Right lobe of liver (tissue), 4 donors: ENCODE measurements at regions not wholly inside any gene's neighbourhood (a gene's known extent, or its start where the extent isn't known, plus 50 kb on each side); places are given as distances from the start of the nearest gene placed in this dataset.

Experiments
- POLR2A ChIP-seq: fragments of 450-650 bp; IDR thresholded peaks from one replicate; pipeline ENCODE4 v1.6.1; 2017; ENCODE audit warnings: antibody characterized with exemption, mild to moderate bottlenecking
- TF ChIP-seq, protein P1 (sequence below), 4 donors: fragments of 200-600 bp in 3 of 4; fragments of 450-650 bp in 1 of 4; IDR thresholded peaks; one replicate each; pipeline versions ENCODE4 v1.5.1 to v1.8.0; 2016 to 2022; ENCODE audit warnings: antibody characterized with exemption in 4 of 4, mild to moderate bottlenecking in 2 of 4
- donor health status: DM: no; HTN: no; CAD: no.
- donor health status: DM: no; HTN: no; CAD: no.
- donor health status: DM: no; HTN: yes; CAD: no.

- TF ChIP-seq, protein P1, sequence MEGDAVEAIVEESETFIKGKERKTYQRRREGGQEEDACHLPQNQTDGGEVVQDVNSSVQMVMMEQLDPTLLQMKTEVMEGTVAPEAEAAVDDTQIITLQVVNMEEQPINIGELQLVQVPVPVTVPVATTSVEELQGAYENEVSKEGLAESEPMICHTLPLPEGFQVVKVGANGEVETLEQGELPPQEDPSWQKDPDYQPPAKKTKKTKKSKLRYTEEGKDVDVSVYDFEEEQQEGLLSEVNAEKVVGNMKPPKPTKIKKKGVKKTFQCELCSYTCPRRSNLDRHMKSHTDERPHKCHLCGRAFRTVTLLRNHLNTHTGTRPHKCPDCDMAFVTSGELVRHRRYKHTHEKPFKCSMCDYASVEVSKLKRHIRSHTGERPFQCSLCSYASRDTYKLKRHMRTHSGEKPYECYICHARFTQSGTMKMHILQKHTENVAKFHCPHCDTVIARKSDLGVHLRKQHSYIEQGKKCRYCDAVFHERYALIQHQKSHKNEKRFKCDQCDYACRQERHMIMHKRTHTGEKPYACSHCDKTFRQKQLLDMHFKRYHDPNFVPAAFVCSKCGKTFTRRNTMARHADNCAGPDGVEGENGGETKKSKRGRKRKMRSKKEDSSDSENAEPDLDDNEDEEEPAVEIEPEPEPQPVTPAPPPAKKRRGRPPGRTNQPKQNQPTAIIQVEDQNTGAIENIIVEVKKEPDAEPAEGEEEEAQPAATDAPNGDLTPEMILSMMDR (IDR thresholded peaks at IDR 0.05) = no peak
- no peak for TF ChIP-seq POLR2A
These were observed 212.9 kb downstream of the DUSP6 start for GRCh38 chr12:89139390-89139789.
